H9 (cell line): ENCODE measurements at regions not wholly inside any gene's neighbourhood (a gene's known extent, or its start where the extent isn't known, plus 50 kb on each side); places are given as distances from the start of the nearest gene placed in this dataset.

ENCODE experiments used
- DNase-seq: peaks from one replicate; pipeline ENCODE4 v3.0.0-alpha.2; 2017
- H2AFZ ChIP-seq: one replicate; pipeline ENCODE4 v1.6.1; 2013; ENCODE audit warnings: mild to moderate bottlenecking, low read length, control low read depth, moderate library complexity
- H2AK5ac ChIP-seq: 2 replicates; pipeline ENCODE4 v1.6.1; 2013; ENCODE audit warnings: low read length, control low read depth, mixed read lengths; ENCODE audit not compliant: insufficient read length
- H2BK120ac ChIP-seq: one replicate; pipeline ENCODE4 v1.6.1; 2013; ENCODE audit warnings: low read depth, mild to moderate bottlenecking, low read length, control low read depth, inconsistent platforms; ENCODE audit not compliant: poor library complexity, severe bottlenecking
- H2BK12ac ChIP-seq: 2 replicates; pipeline ENCODE4 v1.6.1; 2013; ENCODE audit warnings: low read length, control low read depth, mixed read lengths, low read depth; ENCODE audit not compliant: insufficient read length
- H2BK15ac ChIP-seq: 2 replicates; pipeline ENCODE4 v1.6.1; 2013; ENCODE audit warnings: low read depth, low read length, control low read depth
- H2BK20ac ChIP-seq: one replicate; pipeline ENCODE4 v1.6.1; 2013; ENCODE audit warnings: low read depth, mild to moderate bottlenecking, low read length, control low read depth, inconsistent platforms; ENCODE audit not compliant: poor library complexity, severe bottlenecking
- H2BK5ac ChIP-seq: 2 replicates; pipeline ENCODE4 v1.6.1; 2013; ENCODE audit warnings: low read length, control low read depth, mixed read lengths; ENCODE audit not compliant: insufficient read length
- H3K14ac ChIP-seq: 2 replicates; pipeline ENCODE4 v1.6.1; 2013; ENCODE audit warnings: low read length, control low read depth; ENCODE audit not compliant: insufficient read depth
- H3K18ac ChIP-seq: 2 replicates; pipeline ENCODE4 v1.6.1; 2013; ENCODE audit warnings: low read depth, mild to moderate bottlenecking, mixed read lengths, low read length, control low read depth; ENCODE audit not compliant: insufficient read length
- H3K23ac ChIP-seq: 2 replicates; pipeline ENCODE4 v1.6.1; 2013; ENCODE audit warnings: low read length, control low read depth, mixed read lengths, low read depth; ENCODE audit not compliant: insufficient read length
- H3K23me2 ChIP-seq: 2 replicates; pipeline ENCODE4 v1.6.1; 2013; ENCODE audit warnings: low read depth, mild to moderate bottlenecking, mixed read lengths, low read length, control low read depth; ENCODE audit not compliant: insufficient read length, poor library complexity, severe bottlenecking
- H3K27ac ChIP-seq: 2 replicates; pipeline ENCODE4 v1.5.1; 2013; ENCODE audit warnings: low read length, control low read depth, mixed read lengths, low read depth; ENCODE audit not compliant: insufficient read length
- H3K27me3 ChIP-seq: 2 replicates; pipeline ENCODE4 v1.6.1; 2013; ENCODE audit warnings: low read length, control low read depth, inconsistent platforms; ENCODE audit not compliant: insufficient read depth
- H3K4ac ChIP-seq: 2 replicates; pipeline ENCODE4 v1.6.1; 2013; ENCODE audit warnings: low read depth, mild to moderate bottlenecking, control low read depth, inconsistent platforms, low read length, moderate library complexity
- H3K4me1 ChIP-seq: 2 replicates; pipeline ENCODE4 v1.6.1; 2013; ENCODE audit warnings: low read length, control low read depth, inconsistent platforms; ENCODE audit not compliant: insufficient read depth
- H3K4me2 ChIP-seq: 2 replicates; pipeline ENCODE4 v1.6.1; 2013; ENCODE audit warnings: low read length, control low read depth, mixed read lengths; ENCODE audit not compliant: insufficient read length, insufficient read depth
- H3K56ac ChIP-seq: 2 replicates; pipeline ENCODE4 v1.6.1; 2013; ENCODE audit warnings: low read depth, mild to moderate bottlenecking, mixed read lengths, low read length, control low read depth; ENCODE audit not compliant: insufficient read length
- H3K79me1 ChIP-seq: 2 replicates; pipeline ENCODE4 v1.6.1; 2013; ENCODE audit warnings: low read depth, mild to moderate bottlenecking, moderate library complexity, low read length, control low read depth, inconsistent platforms; ENCODE audit not compliant: insufficient read depth, poor library complexity, severe bottlenecking
- H3K79me2 ChIP-seq: 2 replicates; pipeline ENCODE4 v1.6.1; 2013; ENCODE audit warnings: low read length, control low read depth, inconsistent platforms; ENCODE audit not compliant: insufficient read depth
- H3K9ac ChIP-seq: 2 replicates; pipeline ENCODE4 v1.6.1; 2013; ENCODE audit warnings: low read length, control low read depth, mixed read lengths; ENCODE audit not compliant: insufficient read length; ENCODE audit errors: extremely low read depth
- H3K9me3 ChIP-seq: one replicate; pipeline ENCODE4 v1.6.1; 2013; ENCODE audit warnings: low read depth, low read length, inconsistent platforms; ENCODE audit not compliant: control insufficient read depth
- H3T11ph ChIP-seq: one replicate; pipeline ENCODE4 v1.6.1; 2013; ENCODE audit warnings: mild to moderate bottlenecking, low read length, control low read depth, inconsistent platforms
- H4K20me1 ChIP-seq: one replicate; pipeline ENCODE4 v1.6.1; 2013; ENCODE audit not compliant: control insufficient read depth, insufficient read length, insufficient read depth
- H4K5ac ChIP-seq: 2 replicates; pipeline ENCODE4 v1.6.1; 2013; ENCODE audit warnings: low read depth, mild to moderate bottlenecking, mixed read lengths, low read length, control low read depth; ENCODE audit not compliant: insufficient read length
- H4K8ac ChIP-seq: replicated peaks from 2 replicates; pipeline ENCODE4 v1.6.1; 2013; ENCODE audit warnings: low read length, control low read depth, mixed read lengths, low read depth; ENCODE audit not compliant: insufficient read length
- H4K91ac ChIP-seq: 2 replicates; pipeline ENCODE4 v1.6.1; 2013; ENCODE audit warnings: low read depth, mild to moderate bottlenecking, moderate library complexity, mixed read lengths, low read length, control low read depth; ENCODE audit not compliant: insufficient read length
- H3K27ac Mint-ChIP-seq, 3 experiments: 2 replicates in 2 of 3; 3 replicates in 1 of 3; pipeline ENCODE4 v1.8.0; 2020 to 2021; ENCODE audit warnings: mixed read lengths in 3 of 3, mild to moderate bottlenecking in 1 of 3, moderate library complexity in 1 of 3
- H3K27me3 Mint-ChIP-seq: 2 replicates; pipeline ENCODE4 v1.8.0; 2021; ENCODE audit warnings: low read depth, mild to moderate bottlenecking, moderate library complexity, mixed read lengths
- H3K36me3 Mint-ChIP-seq, 3 experiments: 2 replicates in 2 of 3; 3 replicates in 1 of 3; pipeline ENCODE4 v1.8.0; 2020 to 2021; ENCODE audit warnings: low read depth in 3 of 3, mixed read lengths in 3 of 3; ENCODE audit not compliant: insufficient read depth in 1 of 3
- H3K4me1 Mint-ChIP-seq, 2 experiments: 2 replicates each; pipeline ENCODE4 v1.8.0; 2020; ENCODE audit warnings: mixed read lengths in 2 of 2
- H3K4me3 Mint-ChIP-seq, 2 experiments: 2 replicates in 1 of 2; 3 replicates in 1 of 2; pipeline ENCODE4 v1.8.0; 2020 to 2021; ENCODE audit warnings: mild to moderate bottlenecking in 2 of 2, mixed read lengths in 2 of 2, moderate library complexity in 1 of 2
- H3K9me3 Mint-ChIP-seq, 2 experiments: 2 replicates in 1 of 2; 3 replicates in 1 of 2; pipeline ENCODE4 v1.8.0; 2020; ENCODE audit warnings: mild to moderate bottlenecking in 2 of 2, mixed read lengths in 2 of 2, moderate library complexity in 1 of 2
- WGBS: extraction: QIAGEN DNeasy Blood & Tissue Kit; methylation state at CpG from one replicate; pipeline ENCODE4 v1.1.7; 2013; ENCODE audit warnings: missing lambda C conversion rate, low lambda C conversion rate, mixed read lengths; ENCODE audit not compliant: insufficient read length; ENCODE audit errors: extremely low coverage; 5-methylcytosine and 5-hydroxymethylcytosine counted together
- TF ChIP-seq, protein P1 (sequence below): fragments of 200-600 bp; sonication (generic); conservative IDR thresholded peaks from 3 replicates; pipeline ENCODE4 v1.8.0; 2021; ENCODE audit warnings: antibody characterized with exemption, mild to moderate bottlenecking

DNA sequence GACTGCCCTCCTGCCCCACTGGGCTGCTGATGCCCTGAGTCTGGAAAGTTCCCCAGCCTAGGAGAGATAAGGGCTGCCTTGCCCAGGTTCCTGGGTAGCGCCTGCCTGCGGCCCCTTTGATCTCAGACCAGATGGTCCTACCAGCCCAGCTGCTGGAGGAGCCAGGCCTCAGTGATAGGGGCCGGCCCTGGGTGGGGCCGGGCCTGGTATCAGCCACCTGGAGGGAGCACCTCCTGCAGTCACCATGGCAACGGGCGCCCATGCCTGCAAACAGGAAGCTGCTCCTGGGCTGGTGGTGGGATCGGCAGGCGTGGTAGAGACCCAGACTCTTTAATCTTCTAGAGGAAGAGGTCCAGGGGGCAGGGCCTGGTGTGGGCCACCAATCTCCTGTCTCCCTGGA, 119.7 kb upstream of the WNT4 start:
- H4K91ac ChIP-seq, result no peak overlapping the region
- no peaks in the 10 kb centered on the region for H3K27me3 Mint-ChIP-seq
- peak; percentile 90 for DNase-seq
- H3K4me3 Mint-ChIP-seq, result no peak overlapping the region
- no peak overlapping the region for H3K9ac ChIP-seq
- no peaks in the 10 kb centered on the region for H3K27me3 ChIP-seq
- no peak overlapping the region for H4K8ac ChIP-seq
- H3K79me2 ChIP-seq, result no peaks in the 10 kb centered on the region
- H3K27ac ChIP-seq, result no peak overlapping the region
- H3K27ac Mint-ChIP-seq, result peak overlapping the region in 1 of 3 experiments; percentile 54; a peak in 1 of 7 replicates
- no peak overlapping the region for H3K4ac ChIP-seq
- H3K56ac ChIP-seq, result no peak overlapping the region
- no peak overlapping the region for H3K14ac ChIP-seq
- H3T11ph ChIP-seq, result no peak overlapping the region
- no peaks in the 10 kb centered on the region for H3K79me1 ChIP-seq
- H3K4me2 ChIP-seq, result no peak overlapping the region
- H2AK5ac ChIP-seq, result no peak overlapping the region
- no peaks in the 10 kb centered on the region; a peak in 1 of 5 replicates for H3K9me3 Mint-ChIP-seq
- no peak overlapping the region for H2BK120ac ChIP-seq
- no peak overlapping the region for H3K18ac ChIP-seq
- TF ChIP-seq, protein P1, sequence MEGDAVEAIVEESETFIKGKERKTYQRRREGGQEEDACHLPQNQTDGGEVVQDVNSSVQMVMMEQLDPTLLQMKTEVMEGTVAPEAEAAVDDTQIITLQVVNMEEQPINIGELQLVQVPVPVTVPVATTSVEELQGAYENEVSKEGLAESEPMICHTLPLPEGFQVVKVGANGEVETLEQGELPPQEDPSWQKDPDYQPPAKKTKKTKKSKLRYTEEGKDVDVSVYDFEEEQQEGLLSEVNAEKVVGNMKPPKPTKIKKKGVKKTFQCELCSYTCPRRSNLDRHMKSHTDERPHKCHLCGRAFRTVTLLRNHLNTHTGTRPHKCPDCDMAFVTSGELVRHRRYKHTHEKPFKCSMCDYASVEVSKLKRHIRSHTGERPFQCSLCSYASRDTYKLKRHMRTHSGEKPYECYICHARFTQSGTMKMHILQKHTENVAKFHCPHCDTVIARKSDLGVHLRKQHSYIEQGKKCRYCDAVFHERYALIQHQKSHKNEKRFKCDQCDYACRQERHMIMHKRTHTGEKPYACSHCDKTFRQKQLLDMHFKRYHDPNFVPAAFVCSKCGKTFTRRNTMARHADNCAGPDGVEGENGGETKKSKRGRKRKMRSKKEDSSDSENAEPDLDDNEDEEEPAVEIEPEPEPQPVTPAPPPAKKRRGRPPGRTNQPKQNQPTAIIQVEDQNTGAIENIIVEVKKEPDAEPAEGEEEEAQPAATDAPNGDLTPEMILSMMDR, result no peak
- H2BK12ac ChIP-seq, result no peak overlapping the region
- H2BK5ac ChIP-seq, result no peak overlapping the region
- no peak overlapping the region for H2BK20ac ChIP-seq
- WGBS, result no CpG with 5 or more reads among the region's 8 CpGs
- H3K4me1 Mint-ChIP-seq, result peaks cover 32 to 63% of the 10 kb centered on the region in 2 experiments
- no peak overlapping the region for H2AFZ ChIP-seq
- no peak overlapping the region for H3K23ac ChIP-seq
- H3K36me3 Mint-ChIP-seq, result no peaks in the 10 kb centered on the region
- no peaks in the 10 kb centered on the region for H3K23me2 ChIP-seq
- H4K5ac ChIP-seq, result no peak overlapping the region
- no peaks in the 10 kb centered on the region for H4K20me1 ChIP-seq
- H2BK15ac ChIP-seq, result no peak overlapping the region
- peaks cover 5% of the 10 kb centered on the region; the same call in 1 of the 2 replicates for H3K4me1 ChIP-seq
- H3K9me3 ChIP-seq, result no peaks in the 10 kb centered on the region
